ENCODE measurements at regions not wholly inside any gene's neighbourhood (a gene's known extent, or its start where the extent isn't known, plus 50 kb on each side); places are given as distances from the start of the nearest gene placed in this dataset.

- WGBS, 3 donors, result 60 to 79% (median 78%) methylated on average over 12 of the region's 12 CpGs
- H3K27ac ChIP-seq (ENCODE audit: low read depth, low read length), result no peak overlapping the region
Observed at GRCh38 chr2:120949027-120949956, 213.6 kb downstream of the GLI2 start.

- WGBS, 3 donors, result 82 to 91% (median 89%) methylated on average over 7 of the region's 7 CpGs
- no peak overlapping the region for H3K27ac ChIP-seq (ENCODE audit: low read depth, low read length)
Observed at GRCh38 chr2:120949957-120950590, 214.4 kb downstream of the GLI2 start.

- 72 to 77% (median 73%) methylated on average over 6 of the region's 6 CpGs for WGBS, 3 donors
- no peak overlapping the region for H3K27ac ChIP-seq (ENCODE audit: low read depth, low read length)
Observed at GRCh38 chr2:120951693-120952092, 216.0 kb downstream of the GLI2 start.

- WGBS, 3 donors, result 69 to 92% (median 71%) methylated on average over 9 of the region's 9 CpGs
- H3K27ac ChIP-seq (ENCODE audit: low read depth, low read length), result no peak overlapping the region
Observed at GRCh38 chr2:120952318-120952717, 216.7 kb downstream of the GLI2 start.

DNA sequence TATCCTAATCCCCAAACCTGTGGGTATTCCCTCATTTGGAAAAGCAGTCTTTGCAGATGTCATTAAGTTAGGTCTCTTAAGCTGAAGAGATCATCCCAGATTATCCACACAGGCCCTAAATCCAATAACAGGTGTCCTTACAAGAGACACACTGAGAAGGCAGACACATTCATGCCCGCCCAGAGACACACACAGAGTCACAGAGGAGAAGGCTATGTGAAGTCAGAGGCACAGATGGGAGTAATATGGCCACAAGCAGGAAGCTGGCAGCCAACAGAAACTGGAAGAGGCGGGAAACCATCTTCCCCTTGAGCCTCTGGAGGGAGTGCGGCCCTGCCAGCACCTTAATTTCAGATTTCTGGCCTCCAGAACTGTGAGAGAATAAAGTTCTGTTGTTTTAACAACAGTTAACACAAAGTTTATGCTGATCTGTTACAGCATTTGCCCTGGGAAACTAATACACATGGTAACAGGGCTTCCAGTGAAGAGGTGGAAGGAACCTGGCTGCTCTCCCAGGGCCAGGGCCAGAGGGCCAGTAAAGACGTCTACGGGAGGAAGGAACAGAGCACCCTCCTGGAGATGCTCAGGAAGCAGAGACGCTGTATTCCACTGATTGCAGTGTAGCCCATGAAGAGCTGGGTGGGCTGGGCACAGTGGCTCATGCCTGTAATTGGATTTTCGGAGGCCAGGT lies 217.5 kb downstream of the GLI2 start:
- WGBS, 3 donors, result 63 to 72% (median 72%) methylated on average over 7 of the region's 7 CpGs
- no peak overlapping the region for H3K27ac ChIP-seq (ENCODE audit: low read depth, low read length)

DNA sequence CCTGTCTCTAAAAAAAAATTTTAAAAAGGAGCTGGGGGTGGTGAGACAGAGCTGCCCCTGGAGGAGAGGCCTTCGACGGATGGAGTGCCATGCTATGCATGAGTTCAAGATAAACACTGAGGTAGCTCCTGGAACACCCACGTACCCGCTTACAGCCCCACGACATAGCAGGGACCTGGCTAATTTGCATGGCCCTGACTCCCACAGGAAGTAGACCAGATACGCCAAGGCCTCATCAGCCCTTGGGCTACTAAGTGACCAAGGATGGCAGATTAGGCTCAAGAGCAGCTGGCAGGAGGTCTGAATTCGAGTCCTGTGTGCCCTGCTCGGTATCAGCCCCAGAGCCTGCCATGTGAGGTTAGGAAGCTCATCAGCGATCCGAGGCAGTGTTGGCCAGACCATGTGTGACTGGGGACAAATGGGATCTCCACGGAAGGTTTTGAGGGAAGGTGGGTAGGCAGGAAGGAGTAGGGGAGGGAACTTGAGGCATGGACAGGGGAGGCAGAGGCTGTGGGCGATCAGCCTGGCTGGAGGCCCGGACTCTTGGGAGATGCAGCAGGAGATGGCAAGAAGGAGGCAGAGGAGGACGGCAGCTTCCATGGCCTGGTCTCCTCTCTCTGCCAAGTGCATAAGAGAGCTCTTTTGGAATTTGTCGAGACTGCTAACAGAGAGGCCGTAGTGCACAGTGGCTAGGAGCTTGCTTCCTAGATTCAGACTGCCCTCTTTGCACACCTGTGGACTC lies 218.3 kb downstream of the GLI2 start:
- H3K27ac ChIP-seq (ENCODE audit: low read depth, low read length), result no peak overlapping the region
- WGBS, 3 donors, result 88 to 94% (median 88%) methylated on average over 15 to 16 of the region's 16 CpGs

GRCh38 chr2:120954939-120955338 lies 219.3 kb downstream of the GLI2 start:
- 26 to 85% (median 79%) methylated on average over 6 to 8 of the region's 8 CpGs for WGBS, 3 donors
- no peak overlapping the region for H3K27ac ChIP-seq (ENCODE audit: low read depth, low read length)

DNA sequence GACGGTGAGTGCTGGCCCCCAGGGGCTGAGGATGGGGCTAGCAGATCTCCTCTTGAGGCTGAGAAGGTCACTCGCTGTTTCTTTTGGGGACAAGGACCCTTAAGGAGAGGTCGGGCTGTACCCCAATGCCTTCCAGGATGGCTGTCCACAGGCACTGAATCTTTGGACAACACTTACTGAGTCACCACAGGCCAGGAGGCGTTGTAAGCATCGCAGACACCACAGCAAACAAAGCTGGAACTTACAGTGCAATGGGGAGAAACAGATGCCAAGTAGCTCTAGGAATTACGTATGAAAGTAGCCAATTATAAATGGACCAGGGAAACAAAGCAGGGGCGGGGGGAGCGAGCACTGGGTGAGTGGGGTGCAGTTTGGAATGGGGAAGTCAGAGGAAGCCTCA lies 219.8 kb downstream of the GLI2 start:
- WGBS, 3 donors, result 66 to 78% (median 75%) methylated on average over 8 of the region's 8 CpGs
- no peak overlapping the region for H3K27ac ChIP-seq (ENCODE audit: low read depth, low read length)

DNA sequence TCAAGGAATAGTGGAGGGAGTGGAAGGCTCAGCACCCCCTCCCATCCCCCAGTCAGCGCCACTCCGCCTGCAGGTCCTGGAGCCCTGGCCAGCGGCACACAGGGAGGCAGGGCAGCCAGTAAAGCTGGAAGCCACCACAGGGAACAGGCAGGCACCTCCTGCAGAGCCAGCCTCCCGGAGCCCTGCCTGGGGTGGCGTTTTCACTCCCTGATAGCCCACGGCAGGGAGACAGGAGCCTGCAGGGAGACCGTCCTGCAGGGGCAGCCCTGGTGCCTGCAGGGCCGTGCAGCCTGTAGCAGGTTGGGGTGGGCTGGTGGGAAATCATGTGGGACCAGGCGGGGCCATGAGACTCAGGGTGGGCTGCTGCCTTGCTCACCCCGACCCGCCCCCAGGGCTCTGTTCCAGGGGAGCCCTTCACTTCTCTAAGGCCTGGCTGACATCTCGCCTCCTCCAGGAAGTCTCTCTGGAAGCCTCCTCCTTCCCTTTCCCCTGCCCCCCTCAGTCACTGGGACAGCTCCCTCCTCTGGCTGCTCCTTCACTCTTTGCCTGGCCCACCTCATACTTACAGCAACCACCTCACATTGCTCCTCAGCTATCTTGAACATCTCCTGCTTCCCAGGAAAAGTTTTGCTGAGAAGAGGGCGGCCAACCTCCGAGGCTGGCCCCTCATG lies 221.0 kb downstream of the GLI2 start:
- H3K27ac ChIP-seq (ENCODE audit: low read depth, low read length), result no peak overlapping the region
- WGBS, 3 donors, result 84 to 88% (median 87%) methylated on average over 12 to 14 of the region's 14 CpGs

DNA sequence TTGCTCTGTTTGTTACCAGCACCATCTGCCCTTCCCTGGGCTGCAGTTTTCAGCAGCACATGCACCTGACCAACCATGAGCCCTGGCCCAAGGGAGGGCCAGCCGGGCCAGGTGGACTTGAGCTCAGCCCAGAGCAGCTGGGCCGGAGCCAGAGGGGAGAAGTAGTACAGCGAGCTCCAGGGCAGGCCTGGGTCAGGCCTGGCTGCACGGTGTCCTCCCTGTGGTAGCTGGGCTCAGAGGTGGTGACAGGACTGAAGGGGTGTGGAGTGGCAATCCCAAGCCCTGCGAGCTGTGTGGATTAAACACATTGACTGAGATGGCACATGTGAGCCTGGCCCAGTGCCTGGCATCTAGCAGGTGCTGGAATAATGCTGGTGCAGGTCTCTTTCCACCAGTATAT lies 222.2 kb downstream of the GLI2 start:
- WGBS, 3 donors, result 37 to 92% (median 85%) methylated on average over 5 of the region's 5 CpGs
- no peak overlapping the region for H3K27ac ChIP-seq (ENCODE audit: low read depth, low read length)

GRCh38 chr2:120958623-120959366 lies 223.1 kb downstream of the GLI2 start:
- no peak overlapping the region for H3K27ac ChIP-seq (ENCODE audit: low read depth, low read length)
- WGBS, 3 donors, result 80 to 83% (median 82%) methylated on average over 16 to 17 of the region's 17 CpGs

DNA sequence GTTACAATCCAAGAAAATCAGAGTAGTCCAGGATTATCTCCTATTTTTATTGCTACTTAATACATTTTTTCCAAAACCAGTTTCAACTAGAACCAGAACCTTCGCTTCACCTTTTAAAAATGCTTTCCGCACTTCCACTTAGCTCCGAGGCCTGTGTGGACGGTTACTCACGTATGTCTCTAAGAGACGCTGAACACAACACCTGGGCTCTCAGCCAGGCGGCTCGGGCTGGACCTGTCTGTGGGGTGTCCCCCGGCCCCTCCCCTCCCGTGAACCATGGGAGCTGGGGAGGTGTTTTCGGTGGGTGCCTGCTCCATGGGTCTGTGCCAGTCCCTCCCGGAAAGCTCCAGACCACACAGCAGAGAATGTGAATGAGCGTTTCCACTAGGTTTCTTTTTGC lies 223.8 kb downstream of the GLI2 start:
- 75 to 87% (median 75%) methylated on average over 13 of the region's 13 CpGs for WGBS, 3 donors
- H3K27ac ChIP-seq (ENCODE audit: low read depth, low read length), result no peak overlapping the region

DNA sequence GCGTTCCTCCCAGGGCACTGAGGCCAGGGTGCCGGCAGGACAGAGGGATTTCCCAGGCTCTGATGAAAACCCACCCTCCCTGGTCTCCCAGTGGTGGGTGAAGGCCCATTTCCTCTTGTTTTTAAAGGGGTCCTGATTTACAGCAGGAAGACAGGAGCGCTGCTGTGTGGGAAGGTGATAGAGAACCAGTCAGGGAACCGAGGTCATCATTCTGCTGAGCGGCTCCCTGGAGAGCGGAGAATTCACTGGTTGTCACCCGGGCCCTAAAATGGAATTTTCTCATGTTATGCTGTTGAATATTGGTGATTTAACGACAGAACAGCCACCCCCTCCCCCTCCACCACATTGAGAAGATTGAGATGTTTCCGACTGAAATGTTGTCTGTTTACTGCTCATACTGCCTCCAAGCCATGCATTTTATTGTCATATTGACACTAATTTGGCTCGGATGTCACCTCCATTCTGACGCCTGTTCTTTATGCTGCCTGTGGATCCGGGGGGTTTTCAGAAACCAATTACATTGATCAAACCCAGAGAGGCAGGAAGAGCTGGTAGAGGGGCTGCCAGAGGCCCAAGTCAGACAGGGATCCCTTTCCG lies 225.2 kb downstream of the GLI2 start:
- WGBS, 3 donors, result 81 to 91% (median 85%) methylated on average over 13 of the region's 13 CpGs
- H3K27ac ChIP-seq (ENCODE audit: low read depth, low read length), result no peak overlapping the region

DNA sequence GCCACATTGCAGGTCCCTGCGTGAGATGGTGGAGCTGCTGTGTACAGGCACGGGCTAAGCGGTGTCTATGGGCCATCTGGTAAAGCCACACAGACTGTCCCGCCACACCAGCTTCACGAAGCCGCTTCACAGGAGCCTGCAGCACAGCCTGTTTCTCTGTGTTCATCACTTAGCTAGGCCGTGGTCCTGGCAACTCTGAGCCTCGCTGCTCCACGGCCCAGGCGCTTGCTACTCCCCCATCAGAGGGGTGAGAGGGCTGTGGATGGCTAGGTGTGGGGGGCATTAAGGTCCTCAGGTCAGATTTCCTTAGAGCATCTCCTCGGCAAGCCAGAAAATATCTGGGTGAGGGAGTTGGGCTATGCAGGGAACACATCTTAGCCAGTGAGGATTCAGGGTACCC lies 225.7 kb downstream of the GLI2 start:
- WGBS, 3 donors, result 69 to 78% (median 73%) methylated on average over 11 of the region's 11 CpGs
- no peak overlapping the region for H3K27ac ChIP-seq (ENCODE audit: low read depth, low read length)

GRCh38 chr2:120963997-120964705 lies 228.5 kb downstream of the GLI2 start:
- H3K27ac ChIP-seq (ENCODE audit: low read depth, low read length), result no peak overlapping the region
- WGBS, 3 donors, result 76 to 88% (median 79%) methylated on average over 12 of the region's 12 CpGs

GRCh38 chr2:120964819-120965218 lies 229.2 kb downstream of the GLI2 start:
- WGBS, 3 donors, result 83 to 89% (median 85%) methylated on average over 2 of the region's 2 CpGs
- no peak overlapping the region for H3K27ac ChIP-seq (ENCODE audit: low read depth, low read length)

Measured in adipose tissue (tissue), 3 donors.